CD4-positive, alpha-beta T cell treated with Interferon alpha-2 for 1 hour (primary cell): ENCODE measurements at regions not wholly inside any gene's neighbourhood (a gene's known extent, or its start where the extent isn't known, plus 50 kb on each side); places are given as distances from the start of the nearest gene placed in this dataset.

Experiments used
- DNase-seq, 2 donors: peaks; one replicate each; pipeline ENCODE4 v3.0.0-alpha.2; 2020 to 2022

DNA sequence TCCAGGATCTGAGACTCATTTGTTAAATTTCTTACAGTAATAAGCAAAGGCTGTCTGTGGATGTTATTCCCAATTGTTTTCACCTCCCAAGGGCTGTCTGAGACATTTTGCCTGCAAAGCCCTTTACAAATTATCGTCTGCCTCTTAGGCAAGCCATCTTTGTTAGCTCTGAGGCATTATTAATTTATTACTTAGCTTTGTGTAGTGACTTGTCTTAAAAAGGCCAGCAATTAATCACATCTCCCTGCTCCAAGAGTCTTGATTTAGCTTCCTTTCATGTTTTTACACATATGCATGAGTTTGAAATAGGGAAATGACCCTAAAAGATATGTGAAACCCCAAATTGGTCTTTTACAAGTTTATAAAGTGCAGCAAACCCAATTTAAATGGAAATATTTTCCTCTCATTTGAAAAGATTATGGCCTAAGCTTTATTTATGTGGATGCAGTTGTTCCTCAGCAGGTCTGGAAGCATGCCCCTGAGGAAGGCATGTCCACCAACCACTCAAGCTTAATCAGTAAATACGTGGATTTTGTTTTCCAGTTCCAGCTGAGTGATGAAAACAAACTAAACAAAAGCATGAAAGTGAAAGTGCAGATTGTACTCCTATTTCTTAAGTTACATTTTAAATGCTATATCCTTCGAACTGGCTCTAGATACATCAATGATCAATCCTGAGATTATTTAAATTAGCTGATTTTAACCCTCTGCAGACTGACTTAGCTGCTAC, 173.6 kb upstream of the LNX1 start:
- no peak for DNase-seq

DNA sequence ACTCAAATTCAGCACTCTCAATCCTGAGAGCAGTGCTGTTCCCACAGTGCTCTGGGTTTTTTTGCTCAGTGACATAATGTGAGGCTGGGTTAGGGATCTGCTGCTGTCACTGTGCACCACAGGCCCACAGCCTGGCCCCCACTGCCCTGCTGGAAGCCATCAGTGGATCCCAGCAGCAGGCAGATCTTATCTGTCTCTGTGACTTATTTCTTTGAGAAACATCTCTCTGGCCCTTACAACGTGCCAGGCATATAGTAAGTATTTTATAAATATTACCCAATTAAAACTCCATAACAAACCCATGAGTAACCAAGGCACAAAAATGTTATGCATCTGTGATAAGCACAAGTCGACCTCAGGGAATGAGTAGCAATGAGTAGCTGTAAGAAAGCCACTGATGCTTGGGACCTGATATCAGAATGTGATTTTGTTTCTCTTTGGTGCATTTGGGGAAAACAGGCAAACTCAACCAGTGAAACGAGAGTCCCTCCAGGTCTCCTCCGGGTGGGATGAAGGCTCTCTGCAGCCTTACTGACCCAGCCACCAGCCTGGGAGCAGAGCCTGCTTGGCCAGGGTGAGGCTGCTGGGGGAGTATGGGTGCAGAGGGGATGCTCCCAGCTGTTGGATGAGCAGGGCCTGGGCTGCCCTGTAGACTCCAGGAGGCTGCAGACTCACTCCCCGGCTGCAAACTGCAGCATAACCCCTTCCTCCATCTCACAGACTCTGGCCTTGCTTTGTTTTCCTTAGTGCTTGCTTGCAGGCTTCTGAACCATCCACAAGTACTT, 172.7 kb upstream of the LNX1 start:
- no peak for DNase-seq

DNA sequence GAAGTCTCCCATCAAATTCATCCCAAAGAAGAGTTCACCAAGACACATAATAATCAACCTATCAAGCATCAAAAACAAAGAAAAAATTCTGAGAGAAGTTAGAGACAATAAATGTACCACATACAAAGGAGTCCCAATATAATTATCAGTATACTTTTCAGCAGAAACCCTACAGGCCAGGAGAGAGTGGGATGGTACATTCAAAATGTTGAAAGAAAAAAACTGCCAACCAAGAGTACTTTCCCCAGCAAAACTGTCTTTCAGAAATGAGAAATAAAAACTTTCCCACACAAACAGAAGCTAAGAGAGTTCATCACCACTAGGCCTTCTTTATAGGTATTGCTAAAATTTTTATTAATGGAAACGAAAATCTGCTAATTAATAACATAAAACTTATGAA, 164.4 kb upstream of the LNX1 start:
- no peak for DNase-seq

DNA sequence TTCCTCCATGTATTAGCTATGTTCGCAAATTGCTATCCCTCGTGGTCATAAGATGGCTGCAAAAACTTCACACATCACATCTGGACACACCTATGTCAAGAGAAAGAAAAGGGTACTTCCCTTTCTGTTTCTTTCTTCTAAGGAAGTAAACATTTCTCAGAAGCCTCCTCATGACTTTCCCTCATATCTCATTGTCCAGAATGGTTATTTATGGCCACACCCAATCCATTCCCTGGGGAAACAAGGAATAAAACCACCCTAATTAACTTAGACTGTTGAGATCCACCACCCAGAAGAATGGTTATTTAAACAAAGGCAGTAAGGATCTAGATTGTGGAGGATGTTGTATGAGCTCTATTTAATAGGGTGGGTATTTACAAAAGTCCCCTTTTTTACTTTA, 160.8 kb upstream of the LNX1 start:
- DNase-seq = no peak

DNA sequence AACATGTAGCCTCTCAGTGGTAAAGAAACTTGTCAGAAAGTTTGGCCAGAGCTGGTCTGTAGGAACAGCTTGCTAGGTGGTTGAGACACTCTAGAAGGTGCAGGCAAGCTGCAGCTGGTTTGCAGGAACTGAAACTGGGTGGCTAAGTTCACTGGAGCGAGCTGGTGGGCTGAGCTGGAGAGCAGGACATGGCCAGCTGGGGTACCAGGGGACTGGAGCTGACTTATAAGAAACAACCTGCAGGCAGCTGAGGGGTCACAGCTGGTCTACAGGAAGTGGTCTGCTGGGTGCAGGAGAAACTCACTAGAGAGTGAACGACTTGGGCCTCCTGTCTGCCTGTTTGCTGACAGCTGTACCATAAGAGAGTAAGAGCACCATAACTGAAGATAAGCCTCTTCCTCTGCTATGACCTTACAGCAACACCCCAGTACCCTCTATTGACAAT, 157.1 kb upstream of the LNX1 start:
- DNase-seq = peak in 1 of 2 donors; percentile 60

DNA sequence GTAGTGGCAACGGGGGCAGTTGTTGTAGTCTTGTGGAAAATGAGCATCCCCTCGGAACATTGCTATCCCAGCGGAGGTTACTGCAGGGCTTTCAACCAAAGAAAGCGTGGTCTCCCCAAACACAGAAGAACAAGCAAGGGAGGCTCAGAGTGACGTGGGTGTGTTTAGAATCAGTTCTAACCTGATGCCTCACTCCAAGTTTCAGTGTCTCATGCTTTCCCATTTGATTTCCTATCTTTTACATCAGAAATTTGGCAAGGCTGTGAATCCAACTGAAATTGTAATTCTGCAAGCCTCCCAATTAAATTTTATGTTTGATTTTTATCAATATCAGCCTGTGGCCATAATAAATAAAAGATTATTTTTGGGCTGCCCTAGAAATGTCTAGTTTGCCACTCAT, 156.1 kb upstream of the LNX1 start:
- no peak for DNase-seq

DNA sequence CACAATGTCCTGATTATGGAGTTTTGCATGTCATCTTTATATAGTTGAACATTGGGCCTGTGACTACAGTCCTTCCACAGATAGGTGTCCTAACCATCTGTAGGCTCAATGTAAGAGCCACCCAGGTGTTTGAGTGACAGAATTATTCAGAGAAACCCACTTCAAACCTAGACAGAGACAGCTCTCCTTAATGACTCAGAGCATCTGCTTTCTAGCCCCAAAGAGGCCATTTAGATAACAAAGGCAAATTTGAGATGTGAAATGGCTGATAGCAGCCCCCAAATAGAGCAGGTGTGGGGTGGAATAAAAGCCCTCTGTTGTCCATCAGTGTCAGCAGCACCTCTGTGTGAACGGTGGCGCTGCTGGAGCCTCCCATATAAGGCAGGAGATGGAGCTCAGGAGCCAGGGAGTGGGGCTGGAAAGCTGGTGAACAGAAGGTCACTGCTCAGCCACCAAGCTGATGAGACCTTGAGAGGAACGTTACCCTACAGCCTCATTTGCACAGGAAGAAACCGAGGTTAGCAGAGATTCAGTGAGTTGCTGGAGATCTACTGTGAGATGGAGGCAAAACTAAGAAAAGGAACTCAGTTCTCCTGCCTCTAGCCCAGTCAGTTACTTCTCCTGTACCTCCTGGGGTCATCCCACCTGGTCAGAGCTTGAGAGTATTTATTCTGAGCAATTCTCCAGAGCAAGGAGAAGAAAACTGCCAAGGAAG, 153.3 kb upstream of the LNX1 start:
- DNase-seq = no peak

DNA sequence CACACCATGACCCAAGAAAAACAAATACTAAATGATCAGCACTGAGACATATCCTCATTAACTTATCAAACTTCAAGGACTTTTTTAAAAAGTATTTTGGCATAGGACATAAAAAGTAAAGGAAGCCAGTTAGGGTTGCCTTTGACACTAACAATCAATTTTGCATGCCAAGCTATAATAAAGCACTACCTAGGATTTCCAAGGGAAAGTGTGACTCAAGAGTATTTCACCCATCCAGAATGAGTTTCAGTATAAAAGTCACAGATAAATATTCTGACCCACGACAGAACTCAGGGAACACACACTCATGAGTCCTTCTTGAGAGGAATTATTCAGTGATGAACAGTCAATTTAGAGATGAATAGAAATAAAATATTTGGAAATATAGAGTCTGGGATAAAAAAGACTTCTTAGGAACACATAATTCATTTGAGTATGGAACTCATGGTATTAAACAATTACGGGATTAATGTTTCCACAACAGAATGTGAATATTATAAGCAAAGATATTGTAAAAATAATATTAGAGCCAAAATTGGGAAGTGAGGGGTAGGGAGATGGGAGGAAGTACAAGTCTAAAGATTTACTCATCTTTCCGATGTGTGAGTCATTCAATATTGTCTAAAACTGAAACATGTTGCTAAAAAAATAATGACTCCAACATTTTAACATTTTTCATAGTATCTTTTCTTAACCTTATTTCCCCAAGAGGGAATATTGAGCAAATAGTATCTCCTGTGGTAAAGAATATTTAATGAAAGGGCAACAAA, 143.5 kb upstream of the LNX1 start:
- DNase-seq = no peak

DNA sequence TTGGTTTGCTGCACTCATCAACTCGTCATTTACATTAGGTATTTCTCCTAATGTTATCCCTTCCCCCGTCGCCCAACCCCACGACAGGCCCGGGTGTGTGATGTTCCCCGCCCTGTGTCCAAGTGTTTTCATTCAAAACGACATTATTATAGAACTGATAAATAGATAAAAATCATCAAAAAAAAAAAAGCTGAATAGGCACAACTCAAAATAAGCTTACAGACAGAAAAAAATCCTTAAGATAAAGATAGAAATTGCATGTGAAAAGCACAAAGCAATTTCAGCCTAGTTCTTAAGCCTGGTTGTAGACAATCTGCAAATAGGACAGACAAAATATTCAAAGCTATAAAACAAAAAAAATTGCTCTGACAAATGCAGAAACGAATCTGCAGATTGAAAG, 142.9 kb upstream of the LNX1 start:
- no peak for DNase-seq

DNA sequence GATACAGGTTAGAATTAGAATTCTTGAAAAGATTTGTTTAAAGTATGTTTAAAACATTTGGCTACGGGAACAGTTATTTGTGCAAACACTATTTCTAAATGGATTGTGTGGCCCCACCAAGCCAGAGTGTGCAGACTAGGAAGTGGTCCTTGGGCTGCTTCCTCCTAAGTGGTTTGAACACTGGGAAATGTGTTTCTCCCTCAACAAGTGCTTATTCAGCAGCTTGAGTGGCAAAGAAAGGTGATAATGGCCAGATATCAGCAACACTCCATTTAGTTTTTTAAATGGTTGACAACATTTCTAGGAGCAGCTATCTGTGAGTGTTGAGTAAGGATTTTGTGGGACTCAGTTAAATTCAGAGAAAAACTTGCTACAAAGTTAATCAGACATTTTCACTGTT, 141.4 kb upstream of the LNX1 start:
- no peak for DNase-seq

DNA sequence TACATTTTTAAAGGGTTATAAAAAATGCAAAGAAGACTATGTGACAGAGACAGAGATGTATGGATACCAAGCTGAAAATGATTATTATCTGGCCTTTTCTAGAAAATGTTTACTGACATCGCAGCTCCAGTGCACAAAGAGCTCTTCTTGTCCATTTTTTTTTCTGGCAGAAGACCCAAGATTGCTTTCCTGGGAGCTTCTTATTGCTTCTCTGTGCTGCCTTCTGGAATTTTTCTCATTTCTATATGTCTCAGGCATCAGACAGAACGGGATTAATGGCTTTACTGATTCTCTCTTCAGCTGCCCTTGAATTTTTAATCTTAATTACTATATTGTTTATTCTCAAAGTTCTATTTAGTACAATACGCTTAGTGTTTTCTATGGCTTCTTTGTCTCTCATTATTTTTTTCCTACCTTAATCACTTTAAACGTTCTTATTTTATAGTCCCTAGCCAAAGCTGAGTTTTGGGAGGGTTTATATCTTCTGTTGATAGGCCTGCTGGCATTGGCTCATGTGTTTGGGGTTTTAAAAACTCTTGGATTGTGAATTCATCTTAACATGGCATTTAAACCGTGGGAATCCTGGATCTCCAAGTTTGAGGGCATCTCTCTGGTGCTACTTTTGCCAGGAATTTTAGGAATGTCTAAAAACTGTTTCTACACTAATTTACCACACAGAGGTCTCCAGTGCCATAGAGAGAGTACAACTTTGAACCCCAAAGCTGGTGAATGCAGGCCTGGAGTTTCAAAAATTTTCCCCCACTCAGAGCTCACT, 138.9 kb upstream of the LNX1 start:
- DNase-seq = no peak

DNA sequence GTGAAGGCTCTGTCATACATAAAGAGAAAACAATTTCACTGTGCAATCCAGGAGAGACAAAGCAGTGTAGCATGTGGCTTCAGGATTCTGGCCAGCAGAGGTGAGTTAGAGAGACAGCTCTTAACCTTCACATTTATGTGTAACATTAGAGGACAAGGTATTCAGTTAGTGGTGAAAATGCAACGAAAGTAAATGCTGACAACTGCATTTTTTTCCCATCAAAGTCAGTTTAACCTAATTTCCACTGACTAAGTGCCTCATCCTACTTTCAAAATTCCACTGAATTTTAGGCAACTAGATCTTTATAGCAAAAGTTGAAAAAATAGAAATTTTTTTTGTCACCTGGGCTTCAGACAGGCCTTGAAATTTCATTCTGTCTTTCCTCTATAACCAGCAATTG, 130.8 kb upstream of the LNX1 start:
- no peak for DNase-seq

DNA sequence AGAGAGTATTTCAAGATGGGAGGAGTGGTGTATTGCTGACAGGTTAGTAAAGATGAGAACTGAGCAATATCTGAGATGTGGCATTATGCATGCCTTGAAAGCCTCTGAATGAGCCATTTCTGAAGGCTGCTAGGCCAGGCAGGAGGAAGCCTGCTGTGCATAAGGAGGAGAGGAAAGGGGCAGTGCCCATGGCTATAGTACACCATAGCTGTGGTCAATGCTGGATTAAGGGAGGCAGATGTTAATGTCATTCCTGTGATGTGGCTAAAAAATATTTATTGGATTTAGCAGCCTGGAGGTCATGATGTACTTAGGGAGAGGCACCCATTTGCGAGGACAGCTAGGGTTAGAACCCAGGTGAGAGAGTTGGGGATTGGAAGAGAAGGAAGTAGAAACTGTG, 130.0 kb upstream of the LNX1 start:
- no peak for DNase-seq

DNA sequence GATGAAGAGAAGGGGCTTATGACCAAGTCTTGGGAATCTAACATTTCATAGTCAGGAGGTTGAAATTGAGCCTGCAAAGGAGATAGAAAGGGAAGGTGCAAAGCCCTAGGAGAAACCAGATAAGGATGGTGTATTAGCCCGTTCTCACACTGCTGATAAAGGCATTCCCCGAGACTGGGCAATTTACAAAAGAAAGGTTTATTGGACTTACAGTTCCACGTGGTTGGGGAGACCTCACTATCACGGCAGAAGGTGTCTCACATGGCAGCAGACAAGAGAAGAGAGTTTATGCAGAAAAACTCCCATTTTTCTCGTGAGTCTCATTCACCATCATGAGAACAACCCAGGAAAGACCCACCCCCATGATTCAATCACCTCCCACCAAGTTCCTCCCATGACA, 129.5 kb upstream of the LNX1 start:
- no peak for DNase-seq

DNA sequence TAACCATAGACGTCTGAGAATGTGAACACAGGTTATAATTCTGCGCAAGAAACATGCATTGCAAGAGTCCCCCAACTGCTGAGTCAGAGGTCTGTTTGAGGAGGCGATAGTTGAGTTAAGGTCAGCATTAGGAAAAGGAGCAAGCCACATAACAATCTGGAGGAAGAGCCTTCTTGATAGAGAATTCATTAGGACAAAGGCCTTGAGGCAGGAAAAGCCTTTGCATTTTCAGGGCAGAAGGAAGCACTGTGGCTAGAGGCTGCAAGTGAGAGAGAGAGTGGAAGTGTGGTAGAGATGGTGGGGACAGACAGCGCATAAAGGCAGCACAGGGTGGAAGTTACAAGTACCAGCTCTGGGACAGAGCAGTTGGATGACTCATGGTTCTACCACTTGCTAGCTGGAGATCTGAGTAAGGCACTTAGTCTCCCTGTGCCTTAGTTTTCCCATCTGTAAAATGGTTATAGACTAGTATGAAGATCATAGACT, 125.8 kb upstream of the LNX1 start:
- no peak for DNase-seq

DNA sequence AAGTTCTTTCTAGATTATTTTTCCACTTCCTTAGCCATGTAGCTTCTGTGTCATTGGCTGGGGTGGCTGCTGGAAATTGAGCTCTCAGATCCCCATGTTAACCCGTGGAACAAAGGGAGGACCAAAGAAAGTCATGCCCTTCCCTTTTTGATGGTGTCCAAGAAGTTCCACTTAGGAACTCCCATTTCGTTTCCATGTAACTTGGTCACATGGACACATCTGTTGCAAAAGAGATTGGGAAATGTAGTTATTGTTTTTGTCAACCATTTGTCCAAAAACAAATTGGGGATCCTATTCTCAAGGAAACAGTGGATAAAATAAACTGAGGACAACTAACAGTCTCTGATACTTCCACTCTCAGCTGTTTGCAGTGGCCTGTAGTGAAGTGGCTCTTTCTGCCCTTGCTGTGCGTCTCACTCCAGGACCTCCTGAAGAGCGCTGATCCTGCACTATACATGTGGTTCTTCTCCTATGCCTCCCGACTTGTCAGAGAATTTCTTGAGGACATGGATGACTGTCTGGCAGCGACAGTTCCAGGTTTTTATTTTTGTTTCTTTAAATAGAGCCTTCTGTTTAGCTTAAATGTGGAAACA, 125.3 kb upstream of the LNX1 start:
- DNase-seq = no peak

DNA sequence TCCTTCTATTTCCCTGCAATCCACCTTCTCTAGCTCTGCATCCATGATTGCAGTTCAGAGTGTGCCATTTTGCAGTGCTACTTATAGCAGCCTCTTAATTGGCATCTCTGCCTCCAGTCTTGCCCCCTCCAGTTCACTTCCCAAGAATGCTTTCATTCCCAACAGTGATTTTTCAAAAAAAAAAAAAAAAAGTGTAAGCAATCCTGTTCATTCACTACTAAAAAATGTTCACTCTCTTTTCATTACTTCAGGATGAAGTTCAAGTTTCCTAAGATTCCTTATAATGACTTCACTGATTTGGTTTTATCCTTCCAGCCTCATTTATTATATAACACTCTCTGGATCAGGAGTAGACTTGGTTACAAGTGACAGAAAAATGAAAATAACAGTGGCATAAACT, 124.7 kb upstream of the LNX1 start:
- DNase-seq = no peak

DNA sequence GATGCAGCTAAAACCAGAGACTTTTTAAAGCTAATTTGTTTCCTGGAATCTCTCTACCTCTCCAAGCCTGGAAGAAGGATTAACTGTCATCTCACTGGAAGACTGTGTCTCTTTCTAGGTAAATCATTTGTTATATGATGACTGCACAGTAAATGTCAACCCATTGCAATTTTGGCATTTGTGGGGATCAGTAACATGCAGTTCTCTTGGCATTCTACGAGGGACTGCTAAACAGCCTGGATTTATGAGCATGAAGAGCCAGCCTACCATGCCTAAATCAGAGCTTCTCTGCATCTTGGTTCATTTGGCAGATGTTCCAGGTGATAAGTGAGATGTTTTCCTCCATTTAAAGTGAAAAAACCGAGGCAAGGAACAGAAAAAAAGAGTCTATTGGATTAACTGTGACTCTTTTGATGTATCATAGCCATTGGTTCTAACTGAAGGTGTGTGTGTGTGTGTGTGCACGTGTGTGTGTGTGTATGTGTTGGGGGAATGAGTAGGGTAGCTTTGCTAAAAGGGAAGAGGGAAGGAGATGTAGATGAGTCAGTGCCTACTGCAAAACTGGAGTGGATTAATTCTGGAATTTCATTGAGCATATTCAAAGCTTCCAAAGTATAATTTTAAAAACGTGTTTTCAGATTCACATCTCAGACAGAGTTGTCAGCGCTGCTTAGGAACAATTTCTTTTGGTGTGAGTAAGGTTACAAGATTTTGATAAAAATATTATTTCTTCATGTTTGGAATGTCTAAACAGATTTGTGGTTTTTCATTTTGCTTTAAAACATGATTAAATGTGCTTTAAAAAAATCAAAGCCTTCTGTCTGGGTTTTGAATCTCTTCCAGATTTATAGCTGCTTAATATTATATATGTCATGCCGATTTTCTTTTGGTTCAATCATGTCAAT, 123.2 kb upstream of the LNX1 start:
- DNase-seq = no peak

DNA sequence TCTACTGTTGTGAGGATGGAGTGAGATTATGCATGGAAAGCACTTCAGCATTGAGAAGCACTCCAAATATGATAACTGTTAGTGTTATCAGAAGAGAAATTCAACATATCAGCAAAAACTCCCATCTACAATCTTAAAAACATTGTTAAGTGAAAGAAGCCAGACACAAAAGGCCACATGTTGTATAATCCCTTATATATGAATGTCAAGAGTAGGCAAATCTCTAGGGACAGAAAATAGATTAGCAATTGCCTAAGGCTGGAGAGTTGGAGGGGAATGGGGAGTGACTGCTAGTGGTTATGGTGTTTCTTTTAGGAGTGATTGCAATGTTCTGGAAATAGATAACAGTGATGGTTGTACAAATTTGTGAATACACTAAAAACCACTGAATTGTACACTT, 122.5 kb upstream of the LNX1 start:
- no peak for DNase-seq

DNA sequence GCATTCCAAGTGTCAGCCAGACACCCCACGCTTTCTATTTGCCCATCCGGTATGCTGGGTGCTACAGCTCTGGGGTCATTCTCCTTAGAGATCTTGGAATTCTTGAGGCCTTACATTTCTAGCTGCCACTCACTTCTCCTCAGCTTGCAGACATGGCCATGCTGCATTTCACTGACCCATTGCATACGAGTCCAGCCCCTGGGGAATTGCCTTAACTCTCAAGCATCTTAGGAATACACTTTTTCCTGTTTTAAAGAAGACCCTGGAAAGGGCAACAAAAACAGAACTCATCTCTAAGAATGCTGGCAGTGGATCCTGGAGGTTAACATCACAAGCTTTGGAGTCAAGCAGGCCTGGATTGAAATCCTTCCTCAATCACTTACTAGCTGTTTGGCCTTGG, 122.0 kb upstream of the LNX1 start:
- no peak for DNase-seq
